ENCODE measurements at regions not wholly inside any gene's neighbourhood (a gene's known extent, or its start where the extent isn't known, plus 50 kb on each side); places are given as distances from the start of the nearest gene placed in this dataset.

DNA sequence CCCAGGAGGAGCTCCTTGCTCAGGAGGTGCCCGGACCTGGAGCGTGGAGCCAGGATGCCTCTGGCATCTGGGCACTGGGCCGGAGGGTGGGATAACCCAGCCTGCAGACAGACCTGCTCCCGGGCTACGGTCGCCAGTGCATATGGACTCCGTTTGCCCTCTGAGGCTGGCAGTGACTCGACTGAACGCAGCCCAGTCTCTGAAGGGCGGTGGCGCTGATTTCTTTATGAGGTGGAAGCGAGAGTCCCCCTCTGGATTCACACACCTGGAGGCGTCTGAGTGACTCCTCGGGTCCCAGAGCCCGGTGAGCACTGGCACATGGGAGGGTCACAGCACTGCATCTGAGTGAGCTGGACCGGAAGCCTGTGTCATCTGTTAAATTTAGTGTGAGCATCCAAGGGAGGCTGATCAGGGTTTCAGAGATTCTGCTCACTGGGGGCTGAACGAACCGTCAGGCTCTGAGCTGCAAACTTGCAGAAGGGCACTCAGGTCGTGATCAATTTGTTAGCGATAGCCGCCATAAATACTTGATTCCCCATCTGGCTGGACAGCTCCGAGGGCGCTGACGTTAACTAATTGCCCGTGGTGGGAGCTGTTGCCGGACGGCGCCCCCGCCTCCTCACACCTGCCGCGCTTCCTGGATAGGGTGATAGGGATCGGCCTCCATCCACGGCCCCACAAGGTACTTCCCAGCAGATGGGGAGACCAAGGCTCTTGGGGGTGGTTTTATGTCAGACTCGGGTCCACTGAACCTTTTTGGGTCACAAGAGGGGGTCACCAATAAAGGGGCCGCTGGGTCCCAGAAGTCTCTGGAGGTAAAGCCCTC, 60.7 kb upstream of the TTC34 start:
- no peak overlapping the region for H3K4me3 ChIP-seq (replicated peaks in 1 of 2; ENCODE audit: low read depth in 2 of 2, low read length in 2 of 2)
- TF ChIP-seq, protein P1, sequence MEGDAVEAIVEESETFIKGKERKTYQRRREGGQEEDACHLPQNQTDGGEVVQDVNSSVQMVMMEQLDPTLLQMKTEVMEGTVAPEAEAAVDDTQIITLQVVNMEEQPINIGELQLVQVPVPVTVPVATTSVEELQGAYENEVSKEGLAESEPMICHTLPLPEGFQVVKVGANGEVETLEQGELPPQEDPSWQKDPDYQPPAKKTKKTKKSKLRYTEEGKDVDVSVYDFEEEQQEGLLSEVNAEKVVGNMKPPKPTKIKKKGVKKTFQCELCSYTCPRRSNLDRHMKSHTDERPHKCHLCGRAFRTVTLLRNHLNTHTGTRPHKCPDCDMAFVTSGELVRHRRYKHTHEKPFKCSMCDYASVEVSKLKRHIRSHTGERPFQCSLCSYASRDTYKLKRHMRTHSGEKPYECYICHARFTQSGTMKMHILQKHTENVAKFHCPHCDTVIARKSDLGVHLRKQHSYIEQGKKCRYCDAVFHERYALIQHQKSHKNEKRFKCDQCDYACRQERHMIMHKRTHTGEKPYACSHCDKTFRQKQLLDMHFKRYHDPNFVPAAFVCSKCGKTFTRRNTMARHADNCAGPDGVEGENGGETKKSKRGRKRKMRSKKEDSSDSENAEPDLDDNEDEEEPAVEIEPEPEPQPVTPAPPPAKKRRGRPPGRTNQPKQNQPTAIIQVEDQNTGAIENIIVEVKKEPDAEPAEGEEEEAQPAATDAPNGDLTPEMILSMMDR (IDR thresholded peaks at IDR 0.05; ENCODE audit: low read depth, low read length): no peak
- DNase-seq (ENCODE audit: low read depth in 2 of 2): no peak

DNA sequence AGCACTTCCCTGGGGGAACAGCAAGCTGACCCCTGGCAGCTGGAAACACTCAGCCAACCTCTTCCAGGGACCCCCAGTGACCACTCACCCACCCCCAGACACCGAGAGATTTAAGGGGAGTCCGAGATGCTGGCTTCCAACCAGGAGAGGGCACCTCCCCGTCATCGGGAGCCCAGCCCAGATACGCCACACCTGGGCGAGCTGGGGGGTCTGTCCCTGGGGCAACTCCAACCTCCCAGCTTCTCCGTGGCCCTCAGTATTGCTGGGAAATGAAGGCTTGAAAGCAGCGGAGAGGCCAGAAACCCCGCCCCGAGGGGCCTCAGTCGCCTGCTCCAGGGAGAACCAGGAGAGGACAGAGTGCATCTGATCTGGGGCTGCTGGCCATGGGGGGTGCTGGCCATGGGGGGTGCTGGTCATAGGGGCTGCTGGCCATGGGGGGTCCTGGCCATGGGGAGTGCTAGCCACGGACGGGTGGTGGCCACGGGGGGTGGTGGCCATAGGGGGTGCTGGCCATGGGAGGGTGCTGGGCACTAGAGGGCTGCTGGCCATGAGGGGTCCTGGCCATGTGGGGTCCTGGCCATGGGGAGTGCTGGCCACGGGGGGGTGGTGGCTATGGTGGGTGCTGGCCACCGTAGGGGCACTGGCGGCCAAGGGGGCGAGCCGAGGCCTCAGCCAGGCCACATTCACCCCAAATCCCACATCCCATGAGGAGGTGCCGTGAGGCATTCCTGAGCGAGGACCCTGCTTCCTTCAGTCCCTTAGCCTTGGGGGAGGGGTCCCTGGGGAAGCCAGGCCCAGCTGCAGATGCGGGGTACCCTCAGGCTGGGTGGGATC, 61.5 kb upstream of the TTC34 start:
- no peak overlapping the region for H3K4me3 ChIP-seq (replicated peaks in 1 of 2; ENCODE audit: low read depth in 2 of 2, low read length in 2 of 2)
- TF ChIP-seq, protein P1 (IDR thresholded peaks at IDR 0.05; ENCODE audit: low read depth, low read length): no peak
- no peak for DNase-seq (ENCODE audit: low read depth in 2 of 2)

DNA sequence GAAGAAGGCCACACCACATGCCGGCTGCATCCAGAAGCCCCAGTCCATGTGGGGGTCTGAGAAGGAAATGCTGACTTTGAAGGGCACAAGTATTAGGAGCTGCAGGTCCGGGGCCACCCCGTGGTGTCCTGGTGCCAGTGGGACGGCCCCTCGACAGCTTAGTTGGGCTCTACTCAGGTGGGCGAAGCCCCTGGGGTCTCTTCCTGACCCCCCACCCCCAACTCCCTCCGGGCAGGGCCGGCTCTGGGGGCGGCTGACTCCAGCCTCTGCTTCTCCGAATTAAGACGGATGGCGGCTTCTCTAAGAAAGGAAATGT, 62.1 kb upstream of the TTC34 start:
- TF ChIP-seq, protein P1 (IDR thresholded peaks at IDR 0.05; ENCODE audit: low read depth, low read length): no peak
- no peak overlapping the region for H3K4me3 ChIP-seq (replicated peaks in 1 of 2; ENCODE audit: low read depth in 2 of 2, low read length in 2 of 2)
- DNase-seq (ENCODE audit: low read depth in 2 of 2): no peak

DNA sequence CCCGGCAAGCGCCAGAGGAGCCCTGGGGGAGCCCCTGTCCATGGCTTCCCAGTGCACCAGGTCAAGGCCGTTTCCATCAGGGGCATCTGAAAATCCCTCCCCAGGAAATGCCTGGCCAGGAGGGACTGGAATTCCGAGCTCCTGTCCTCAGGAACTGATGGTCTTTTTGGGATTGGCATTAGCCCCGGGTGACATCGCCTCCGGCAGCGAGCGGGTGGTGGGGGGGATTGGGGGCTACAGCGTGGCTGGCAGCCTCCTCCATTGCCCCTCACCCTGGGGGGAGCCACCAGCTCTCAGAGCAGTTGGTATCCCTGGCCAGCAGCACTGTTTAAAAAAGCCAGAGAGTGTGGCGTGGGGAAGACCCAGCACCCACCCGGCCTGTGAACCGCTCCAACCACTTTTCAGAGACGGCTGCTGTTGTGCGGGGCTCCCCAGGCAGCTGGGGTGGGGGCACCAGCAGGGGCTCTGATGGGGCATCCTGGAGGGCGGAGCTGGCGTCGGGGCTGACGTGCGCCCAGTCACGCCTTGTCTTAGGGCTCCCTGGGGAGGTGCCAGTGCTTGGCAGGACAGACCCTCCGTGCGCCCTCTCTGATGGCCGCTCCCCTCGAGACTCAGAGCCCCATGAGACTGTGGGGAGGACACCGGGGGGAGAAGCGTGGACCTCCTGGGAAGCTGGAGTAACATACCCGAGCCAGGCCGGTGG, 62.9 kb upstream of the TTC34 start:
- H3K4me3 ChIP-seq (replicated peaks in 1 of 2; ENCODE audit: low read depth in 2 of 2, low read length in 2 of 2): no peak overlapping the region
- no peak for DNase-seq (ENCODE audit: low read depth in 2 of 2)
- TF ChIP-seq, protein P1 (IDR thresholded peaks at IDR 0.05; ENCODE audit: low read depth, low read length): no peak

DNA sequence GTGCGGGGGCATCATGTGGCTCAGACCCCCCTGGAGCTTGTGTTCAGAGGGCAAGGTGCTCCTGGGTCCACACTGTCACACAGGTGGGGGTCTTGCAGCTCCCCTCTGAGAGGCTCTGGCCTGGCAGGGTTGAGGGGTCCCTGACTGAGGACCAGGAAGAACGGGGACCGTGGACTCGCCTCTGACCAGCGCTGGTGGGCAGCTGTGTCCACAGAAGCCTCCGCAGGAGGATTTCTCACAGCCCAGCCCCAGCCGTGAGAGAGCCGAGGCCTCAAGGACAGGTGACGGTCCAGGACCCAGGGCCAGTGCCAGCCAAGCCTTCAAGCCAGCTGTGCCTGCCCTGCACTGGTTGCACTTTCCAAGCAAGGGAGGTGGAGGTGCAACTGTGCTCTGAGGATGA, 63.5 kb upstream of the TTC34 start:
- no peak for DNase-seq (ENCODE audit: low read depth in 2 of 2)
- H3K4me3 ChIP-seq (replicated peaks in 1 of 2; ENCODE audit: low read depth in 2 of 2, low read length in 2 of 2): no peak overlapping the region
- TF ChIP-seq, protein P1 (IDR thresholded peaks at IDR 0.05; ENCODE audit: low read depth, low read length): no peak

DNA sequence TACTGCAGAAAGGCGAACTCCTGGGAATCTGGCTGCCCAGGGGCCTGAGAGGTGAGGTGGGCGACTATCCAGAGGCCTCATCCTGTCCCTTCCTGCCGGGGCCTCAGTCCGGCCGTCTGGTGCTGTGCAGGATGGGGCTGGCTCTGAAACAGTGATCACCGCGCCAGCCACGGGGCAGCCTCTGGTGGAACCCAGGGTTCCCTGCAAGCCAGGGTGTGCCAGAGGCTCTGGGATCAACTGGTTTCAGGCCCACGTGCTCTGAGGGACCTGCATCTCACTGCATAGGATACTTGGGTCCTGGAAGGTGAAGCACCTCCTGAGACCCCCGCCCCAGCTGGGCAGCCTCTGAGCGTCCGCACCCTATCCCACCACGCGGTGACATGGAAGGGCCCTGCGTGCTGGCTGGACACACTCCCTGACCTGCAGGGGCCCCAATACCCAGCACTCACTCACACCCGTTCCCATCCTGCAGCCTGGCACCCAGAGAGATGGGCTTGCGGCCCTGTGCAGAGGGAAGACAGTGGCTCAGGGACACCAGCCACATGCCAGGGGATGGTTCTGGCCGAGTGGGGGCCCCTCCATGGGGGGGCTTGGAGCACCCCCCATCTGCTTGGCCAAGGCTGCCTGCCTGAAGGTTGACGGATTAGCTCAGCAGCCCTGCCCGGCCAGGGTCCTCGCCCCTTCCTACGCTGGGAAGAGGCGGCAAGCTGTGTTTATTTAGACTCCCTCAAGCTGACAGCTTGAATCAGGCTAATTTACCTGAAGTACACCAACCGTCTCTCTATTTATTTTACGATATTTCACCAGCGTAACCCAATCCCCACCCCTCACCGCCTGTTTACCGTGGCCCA, 64.3 kb upstream of the TTC34 start:
- H3K4me3 ChIP-seq (replicated peaks in 1 of 2; ENCODE audit: low read depth in 2 of 2, low read length in 2 of 2): no peak overlapping the region
- TF ChIP-seq, protein P1 (IDR thresholded peaks at IDR 0.05; ENCODE audit: low read depth, low read length): no peak
- DNase-seq (ENCODE audit: low read depth in 2 of 2): no peak

All from cardiac fibroblast (primary cell).